ENCODE measurements at regions not wholly inside any gene's neighbourhood (a gene's known extent, or its start where the extent isn't known, plus 50 kb on each side); places are given as distances from the start of the nearest gene placed in this dataset.

- Histone ChIP-seq H3K4me2 (no peak overlapping the region), H3K36me3 (no peaks in the 10 kb centered on the region), H3K9me3 (no peaks in the 10 kb centered on the region), H4K20me1 (no peaks in the 10 kb centered on the region), H3K27ac (no peak overlapping the region), H3K4me3 (no peak overlapping the region), H3K27me3 (no peaks in the 10 kb centered on the region), H3K4me1 (no peaks in the 10 kb centered on the region), H3K9ac (no peak overlapping the region)
- TF ChIP-seq Cebpa-rat (IDR thresholded peaks at IDR 0.05): no peak
Measured at GRCh38 chr2:156709091-156709490, 272.9 kb downstream of the GPD2 start.

GRCh38 chr2:156719036-156719435 lies 282.9 kb downstream of the GPD2 start:
- H3K27ac ChIP-seq: no peak overlapping the region
- no peak for TF ChIP-seq Cebpa-rat (IDR thresholded peaks at IDR 0.05)

GRCh38 chr2:156727867-156728266 lies 291.7 kb downstream of the GPD2 start:
- no peak for TF ChIP-seq Cebpa-rat (IDR thresholded peaks at IDR 0.05)
- Histone ChIP-seq H3K27ac (no peak overlapping the region), H3K4me2 (no peak overlapping the region), H3K4me1 (no peaks in the 10 kb centered on the region), H4K20me1 (no peaks in the 10 kb centered on the region), H3K4me3 (no peak overlapping the region), H3K36me3 (no peaks in the 10 kb centered on the region), H3K9me3 (no peaks in the 10 kb centered on the region), H3K9ac (no peak overlapping the region), H3K27me3 (no peaks in the 10 kb centered on the region)

More at GRCh38 chr2:156719036-156719435, 282.9 kb downstream of the GPD2 start:
- Histone ChIP-seq H3K36me3 (no peaks in the 10 kb centered on the region), H3K4me3 (no peak overlapping the region), H3K9ac (no peak overlapping the region), H3K27me3 (no peaks in the 10 kb centered on the region), H3K4me1 (no peaks in the 10 kb centered on the region), H4K20me1 (no peaks in the 10 kb centered on the region), H3K9me3 (no peaks in the 10 kb centered on the region; the same call in 1 of the 2 replicates), H3K4me2 (no peak overlapping the region)

- no peak overlapping the region for H3K4me3 ChIP-seq
- H3K27me3 ChIP-seq: no peaks in the 10 kb centered on the region
- no peak for TF ChIP-seq Cebpa-rat (IDR thresholded peaks at IDR 0.05)
- H4K20me1 ChIP-seq: no peaks in the 10 kb centered on the region
- H3K4me2 ChIP-seq: no peak overlapping the region
- no peaks in the 10 kb centered on the region for H3K4me1 ChIP-seq
- no peaks in the 10 kb centered on the region for H3K9me3 ChIP-seq
- no peak overlapping the region for H3K9ac ChIP-seq
- no peak overlapping the region for H3K27ac ChIP-seq
- H3K36me3 ChIP-seq: no peaks in the 10 kb centered on the region
Measured at GRCh38 chr2:156728328-156728727, 292.1 kb downstream of the GPD2 start.

- H3K27me3 ChIP-seq: no peaks in the 10 kb centered on the region
- H3K4me3 ChIP-seq: no peak overlapping the region
- no peaks in the 10 kb centered on the region for H3K36me3 ChIP-seq
- no peak overlapping the region for H3K27ac ChIP-seq
- no peak for TF ChIP-seq Cebpa-rat (IDR thresholded peaks at IDR 0.05)
- no peaks in the 10 kb centered on the region for H3K9me3 ChIP-seq
- H3K4me2 ChIP-seq: no peak overlapping the region
- H4K20me1 ChIP-seq: no peaks in the 10 kb centered on the region
- no peaks in the 10 kb centered on the region for H3K4me1 ChIP-seq
- H3K9ac ChIP-seq: no peak overlapping the region
Measured at GRCh38 chr2:156731506-156731905, 295.3 kb downstream of the GPD2 start.

- TF ChIP-seq Cebpa-rat (IDR thresholded peaks at IDR 0.05): no peak
- Histone ChIP-seq H3K9me3 (no peaks in the 10 kb centered on the region), H3K9ac (no peak overlapping the region), H3K27ac (no peak overlapping the region), H3K36me3 (no peaks in the 10 kb centered on the region), H3K4me3 (no peak overlapping the region), H3K27me3 (no peaks in the 10 kb centered on the region), H4K20me1 (no peaks in the 10 kb centered on the region), H3K4me1 (no peaks in the 10 kb centered on the region), H3K4me2 (no peak overlapping the region)
Measured at GRCh38 chr2:156736950-156737349, 300.8 kb downstream of the GPD2 start.

- no peaks in the 10 kb centered on the region for H4K20me1 ChIP-seq
- no peak overlapping the region for H3K27ac ChIP-seq
- H3K9me3 ChIP-seq: no peaks in the 10 kb centered on the region
- H3K9ac ChIP-seq: no peak overlapping the region
- H3K36me3 ChIP-seq: no peaks in the 10 kb centered on the region
- H3K4me2 ChIP-seq: no peak overlapping the region
- H3K4me3 ChIP-seq: no peak overlapping the region
- no peaks in the 10 kb centered on the region for H3K27me3 ChIP-seq
- no peaks in the 10 kb centered on the region for H3K4me1 ChIP-seq
- TF ChIP-seq Cebpa-rat (IDR thresholded peaks at IDR 0.05): no peak
Measured at GRCh38 chr2:156739301-156739700, 303.1 kb downstream of the GPD2 start.

- Histone ChIP-seq H3K4me2 (no peak overlapping the region), H3K4me1 (no peaks in the 10 kb centered on the region), H3K27ac (no peak overlapping the region), H3K9ac (no peak overlapping the region), H3K9me3 (no peaks in the 10 kb centered on the region), H4K20me1 (no peaks in the 10 kb centered on the region), H3K27me3 (no peaks in the 10 kb centered on the region), H3K4me3 (no peak overlapping the region), H3K36me3 (no peaks in the 10 kb centered on the region)
- no peak for TF ChIP-seq Cebpa-rat (IDR thresholded peaks at IDR 0.05)
Measured at GRCh38 chr2:156745619-156746018, 309.4 kb downstream of the GPD2 start.

- Histone ChIP-seq H3K27ac (no peak overlapping the region), H3K9me3 (no peaks in the 10 kb centered on the region), H3K9ac (no peak overlapping the region), H3K4me2 (no peak overlapping the region), H3K4me3 (no peak overlapping the region), H3K4me1 (no peaks in the 10 kb centered on the region), H3K27me3 (no peaks in the 10 kb centered on the region), H4K20me1 (no peaks in the 10 kb centered on the region), H3K36me3 (no peaks in the 10 kb centered on the region)
- no peak for TF ChIP-seq Cebpa-rat (IDR thresholded peaks at IDR 0.05)
Measured at GRCh38 chr2:156748221-156748620, 312.0 kb downstream of the GPD2 start.

GRCh38 chr2:156752042-156752441 lies 315.9 kb downstream of the GPD2 start:
- H3K36me3 ChIP-seq: no peaks in the 10 kb centered on the region
- no peaks in the 10 kb centered on the region for H3K27me3 ChIP-seq
- no peak overlapping the region for H3K4me3 ChIP-seq
- H3K9ac ChIP-seq: no peak overlapping the region
- TF ChIP-seq Cebpa-rat (IDR thresholded peaks at IDR 0.05): no peak
- H3K9me3 ChIP-seq: no peaks in the 10 kb centered on the region
- no peaks in the 10 kb centered on the region for H4K20me1 ChIP-seq
- no peak overlapping the region for H3K27ac ChIP-seq
- H3K4me2 ChIP-seq: no peak overlapping the region
- H3K4me1 ChIP-seq: no peaks in the 10 kb centered on the region

GRCh38 chr2:156753766-156754165 lies 317.6 kb downstream of the GPD2 start:
- no peaks in the 10 kb centered on the region for H3K27me3 ChIP-seq
- H3K27ac ChIP-seq: no peak overlapping the region
- H3K36me3 ChIP-seq: no peaks in the 10 kb centered on the region
- TF ChIP-seq Cebpa-rat (IDR thresholded peaks at IDR 0.05): no peak
- no peak overlapping the region for H3K4me2 ChIP-seq
- no peaks in the 10 kb centered on the region for H3K4me1 ChIP-seq
- no peak overlapping the region for H3K4me3 ChIP-seq
- H4K20me1 ChIP-seq: no peaks in the 10 kb centered on the region
- H3K9me3 ChIP-seq: no peaks in the 10 kb centered on the region
- H3K9ac ChIP-seq: no peak overlapping the region
